ENCODE measurements at regions not wholly inside any gene's neighbourhood (a gene's known extent, or its start where the extent isn't known, plus 50 kb on each side); places are given as distances from the start of the nearest gene placed in this dataset.

GRCh38 chr7:116310141-116310540 lies 99.8 kb downstream of the TES start:
- H3K9me3 Mint-ChIP-seq = no peaks in the 10 kb centered on the region
- no peaks in the 10 kb centered on the region for H3K4me1 Mint-ChIP-seq (ENCODE audit: low read depth)
- no peaks in the 10 kb centered on the region for H3K36me3 Mint-ChIP-seq (ENCODE audit: low read depth)
- H3K27me3 Mint-ChIP-seq (ENCODE audit: low read depth) = peaks cover 4% of the 10 kb centered on the region
- intact Hi-C loops (cut with micrococcal nuclease) = no loop called here
- DNase-seq = no peak
- H3K4me3 Mint-ChIP-seq = no peak overlapping the region
- no peak overlapping the region for H3K27ac Mint-ChIP-seq
- CTCF ChIA-PET = no interaction called here

- no peak for DNase-seq
- Mint-ChIP-seq H3K27me3 (ENCODE audit: low read depth) (no peaks in the 10 kb centered on the region), H3K36me3 (ENCODE audit: low read depth) (no peaks in the 10 kb centered on the region), H3K4me3 (no peak overlapping the region), H3K9me3 (no peaks in the 10 kb centered on the region), H3K4me1 (ENCODE audit: low read depth) (peaks cover under 1% of the 10 kb centered on the region), H3K27ac (no peak overlapping the region)
- CTCF ChIA-PET = no interaction called here
- intact Hi-C loops (cut with micrococcal nuclease) = no loop called here
These were observed 100.9 kb downstream of the TES start for GRCh38 chr7:116311259-116311658.

- intact Hi-C loops (cut with micrococcal nuclease) = no loop called here
- H3K4me3 Mint-ChIP-seq = no peak overlapping the region
- no peaks in the 10 kb centered on the region for H3K27me3 Mint-ChIP-seq (ENCODE audit: low read depth)
- H3K27ac Mint-ChIP-seq = no peak overlapping the region
- CTCF ChIA-PET = no interaction called here
- DNase-seq = no peak
- H3K36me3 Mint-ChIP-seq (ENCODE audit: low read depth) = no peaks in the 10 kb centered on the region
- H3K4me1 Mint-ChIP-seq (ENCODE audit: low read depth) = peaks cover 2% of the 10 kb centered on the region
- no peaks in the 10 kb centered on the region for H3K9me3 Mint-ChIP-seq
These were observed 101.6 kb downstream of the TES start for GRCh38 chr7:116311816-116312471.

GRCh38 chr7:116315293-116315692 lies 105.0 kb downstream of the TES start:
- DNase-seq = no peak
- peaks cover 2% of the 10 kb centered on the region for H3K27me3 Mint-ChIP-seq (ENCODE audit: low read depth)
- peaks cover 4% of the 10 kb centered on the region for H3K4me1 Mint-ChIP-seq (ENCODE audit: low read depth)
- H3K36me3 Mint-ChIP-seq (ENCODE audit: low read depth) = no peaks in the 10 kb centered on the region
- intact Hi-C loops (cut with micrococcal nuclease) = no loop called here
- no peak overlapping the region for H3K27ac Mint-ChIP-seq
- no peak overlapping the region for H3K4me3 Mint-ChIP-seq
- no peaks in the 10 kb centered on the region for H3K9me3 Mint-ChIP-seq
- CTCF ChIA-PET = no interaction called here

- Mint-ChIP-seq H3K27ac (no peak overlapping the region), H3K9me3 (no peaks in the 10 kb centered on the region), H3K27me3 (ENCODE audit: low read depth) (peaks cover 2% of the 10 kb centered on the region), H3K36me3 (ENCODE audit: low read depth) (no peaks in the 10 kb centered on the region), H3K4me3 (no peak overlapping the region), H3K4me1 (ENCODE audit: low read depth) (peaks cover 4% of the 10 kb centered on the region)
- no peak for DNase-seq
- intact Hi-C loops (cut with micrococcal nuclease) = no loop called here
- CTCF ChIA-PET = no interaction called here
These were observed 105.5 kb downstream of the TES start for GRCh38 chr7:116315803-116316202.

GRCh38 chr7:116316838-116317628 lies 106.7 kb downstream of the TES start:
- Mint-ChIP-seq H3K4me1 (ENCODE audit: low read depth) (peaks cover 4% of the 10 kb centered on the region), H3K4me3 (no peak overlapping the region), H3K36me3 (ENCODE audit: low read depth) (no peaks in the 10 kb centered on the region), H3K9me3 (no peaks in the 10 kb centered on the region), H3K27me3 (ENCODE audit: low read depth) (peaks cover 2% of the 10 kb centered on the region), H3K27ac (no peak overlapping the region)
- CTCF ChIA-PET = no interaction called here
- intact Hi-C loops (cut with micrococcal nuclease) = loop anchor here (1.0 kb wide), 1 partner anchor 59 kb away; no protein-coding TSS in a partner anchor
- peak; percentile 59 for DNase-seq

GRCh38 chr7:116317907-116318306 lies 107.6 kb downstream of the TES start:
- Mint-ChIP-seq H3K4me1 (ENCODE audit: low read depth) (peaks cover 4% of the 10 kb centered on the region), H3K27ac (no peak overlapping the region), H3K27me3 (ENCODE audit: low read depth) (peaks cover 2% of the 10 kb centered on the region), H3K4me3 (no peak overlapping the region), H3K36me3 (ENCODE audit: low read depth) (no peaks in the 10 kb centered on the region), H3K9me3 (no peaks in the 10 kb centered on the region)
- DNase-seq = no peak
- CTCF ChIA-PET = no interaction called here
- intact Hi-C loops (cut with micrococcal nuclease) = loop anchor here (1.0 kb wide), 1 partner anchor 60 kb away; no protein-coding TSS in a partner anchor

- intact Hi-C loops (cut with micrococcal nuclease) = no loop called here
- no peak overlapping the region for H3K4me3 Mint-ChIP-seq
- CTCF ChIA-PET = no interaction called here
- H3K9me3 Mint-ChIP-seq = no peaks in the 10 kb centered on the region
- DNase-seq = no peak
- H3K27me3 Mint-ChIP-seq (ENCODE audit: low read depth) = peaks cover 6% of the 10 kb centered on the region
- H3K36me3 Mint-ChIP-seq (ENCODE audit: low read depth) = no peaks in the 10 kb centered on the region
- H3K27ac Mint-ChIP-seq = no peak overlapping the region
- H3K4me1 Mint-ChIP-seq (ENCODE audit: low read depth) = peaks cover 3% of the 10 kb centered on the region
These were observed 112.2 kb downstream of the TES start for GRCh38 chr7:116322541-116322940.

- H3K4me1 Mint-ChIP-seq (ENCODE audit: low read depth) = peaks cover 3% of the 10 kb centered on the region
- CTCF ChIA-PET = no interaction called here
- no peaks in the 10 kb centered on the region for H3K9me3 Mint-ChIP-seq
- no peak for DNase-seq
- H3K27me3 Mint-ChIP-seq (ENCODE audit: low read depth) = peaks cover 4% of the 10 kb centered on the region
- H3K27ac Mint-ChIP-seq = no peak overlapping the region
- H3K36me3 Mint-ChIP-seq (ENCODE audit: low read depth) = no peaks in the 10 kb centered on the region
- no peak overlapping the region for H3K4me3 Mint-ChIP-seq
- intact Hi-C loops (cut with micrococcal nuclease) = no loop called here
These were observed 114.2 kb downstream of the TES start for GRCh38 chr7:116324582-116324981.

GRCh38 chr7:116325517-116325916 lies 115.2 kb downstream of the TES start:
- H3K9me3 Mint-ChIP-seq = no peaks in the 10 kb centered on the region

GRCh38 chr7:116327135-116327534 lies 116.8 kb downstream of the TES start:
- H3K9me3 Mint-ChIP-seq = no peaks in the 10 kb centered on the region
- H3K27ac Mint-ChIP-seq = no peak overlapping the region
- H3K4me1 Mint-ChIP-seq (ENCODE audit: low read depth) = peaks cover 3% of the 10 kb centered on the region

More at GRCh38 chr7:116325517-116325916, 115.2 kb downstream of the TES start:
- no peaks in the 10 kb centered on the region for H3K36me3 Mint-ChIP-seq (ENCODE audit: low read depth)
- peaks cover 4% of the 10 kb centered on the region for H3K27me3 Mint-ChIP-seq (ENCODE audit: low read depth)
- peaks cover 3% of the 10 kb centered on the region for H3K4me1 Mint-ChIP-seq (ENCODE audit: low read depth)
- no peak overlapping the region for H3K27ac Mint-ChIP-seq
- intact Hi-C loops (cut with micrococcal nuclease) = no loop called here
- DNase-seq = no peak
- CTCF ChIA-PET = no interaction called here
- no peak overlapping the region for H3K4me3 Mint-ChIP-seq

GRCh38 chr7:116327752-116328151 lies 117.4 kb downstream of the TES start:
- intact Hi-C loops (cut with micrococcal nuclease) = no loop called here
- no peak for DNase-seq
- CTCF ChIA-PET = no interaction called here
- Mint-ChIP-seq H3K4me1 (ENCODE audit: low read depth) (peaks cover 3% of the 10 kb centered on the region), H3K27ac (no peak overlapping the region), H3K9me3 (no peaks in the 10 kb centered on the region), H3K36me3 (ENCODE audit: low read depth) (no peaks in the 10 kb centered on the region), H3K4me3 (no peak overlapping the region), H3K27me3 (ENCODE audit: low read depth) (peaks cover 4% of the 10 kb centered on the region)

More at GRCh38 chr7:116327135-116327534, 116.8 kb downstream of the TES start:
- intact Hi-C loops (cut with micrococcal nuclease) = no loop called here
- no peak overlapping the region for H3K4me3 Mint-ChIP-seq
- no peaks in the 10 kb centered on the region for H3K36me3 Mint-ChIP-seq (ENCODE audit: low read depth)
- CTCF ChIA-PET = no interaction called here
- peaks cover 4% of the 10 kb centered on the region for H3K27me3 Mint-ChIP-seq (ENCODE audit: low read depth)
- no peak for DNase-seq

- H3K36me3 Mint-ChIP-seq (ENCODE audit: low read depth) = no peaks in the 10 kb centered on the region
- H3K4me3 Mint-ChIP-seq = no peak overlapping the region
- DNase-seq = no peak
- intact Hi-C loops (cut with micrococcal nuclease) = no loop called here
- peaks cover 4% of the 10 kb centered on the region for H3K27me3 Mint-ChIP-seq (ENCODE audit: low read depth)
- no peak overlapping the region for H3K27ac Mint-ChIP-seq
- H3K4me1 Mint-ChIP-seq (ENCODE audit: low read depth) = peaks cover 3% of the 10 kb centered on the region
- CTCF ChIA-PET = interaction anchor here (0.7 kb wide), 1 partner anchor 113 kb away, joined by 3 read pairs; no protein-coding TSS in a partner anchor
- no peaks in the 10 kb centered on the region for H3K9me3 Mint-ChIP-seq
These were observed 117.8 kb downstream of the TES start for GRCh38 chr7:116328161-116328560.
